RWPE1 (cell line): ENCODE measurements at regions not wholly inside any gene's neighbourhood (a gene's known extent, or its start where the extent isn't known, plus 50 kb on each side); places are given as distances from the start of the nearest gene placed in this dataset.
A peak's percentile ranks its signal among the peaks of the same experiment; 100 is the strongest.

Source experiments
- CTCF ChIA-PET: fragments of 350-600 bp; sonication (Branson Sonifier 250); formaldehyde crosslinking; extraction: SDS; loops from one replicate; lab custom pipeline; 2021; lab: Yijun Ruan, JAX
- POLR2A ChIA-PET: fragments of 400-600 bp; formaldehyde crosslinking; extraction: SDS; loops from one replicate; lab custom pipeline; 2020; ENCODE audit warnings: antibody characterized with exemption; ENCODE audit not compliant: low non-redundant PET; lab: Yijun Ruan, JAX
- DNase-seq: peaks from one replicate; pipeline ENCODE4 v3.0.0; 2012; ENCODE audit warnings: low spot score
- H3K27ac ChIP-seq: fragments of 450-650 bp; 2 replicates; pipeline ENCODE4 v1.5.1; 2017
- CTCF ChIP-seq: fragments of 450-650 bp; conservative IDR thresholded peaks from 2 replicates; pipeline ENCODE4 v1.5.1; 2017; ENCODE audit warnings: low read depth, mild to moderate bottlenecking

GRCh38 chr4:32855622-32856021 lies 2135.5 kb downstream of the PCDH7 start:
- no peak for TF ChIP-seq CTCF
- no peak overlapping the region for H3K27ac ChIP-seq
- CTCF ChIA-PET = no interaction called here
- POLR2A ChIA-PET = no interaction called here
- no peak for DNase-seq

GRCh38 chr4:32858361-32858760 lies 2138.2 kb downstream of the PCDH7 start:
- CTCF ChIA-PET = no interaction called here
- no peak for DNase-seq
- H3K27ac ChIP-seq = no peak overlapping the region
- POLR2A ChIA-PET = no interaction called here
- no peak for TF ChIP-seq CTCF

- ChIA-PET POLR2A (no interaction called here), CTCF (no interaction called here)
- H3K27ac ChIP-seq = no peak overlapping the region
- no peak for TF ChIP-seq CTCF
- peak; percentile 27 for DNase-seq
These were observed 2138.8 kb downstream of the PCDH7 start for GRCh38 chr4:32858971-32859370.

GRCh38 chr4:32864713-32865351 lies 2144.7 kb downstream of the PCDH7 start:
- CTCF ChIA-PET = no interaction called here
- DNase-seq = no peak
- POLR2A ChIA-PET = no interaction called here
- no peak for TF ChIP-seq CTCF
- no peak overlapping the region for H3K27ac ChIP-seq

- no peak for DNase-seq
- no peak overlapping the region for H3K27ac ChIP-seq
- ChIA-PET CTCF (no interaction called here), POLR2A (no interaction called here)
- no peak for TF ChIP-seq CTCF
These were observed 2156.4 kb downstream of the PCDH7 start for GRCh38 chr4:32876546-32876945.

- no peak for DNase-seq
- POLR2A ChIA-PET = no interaction called here
- CTCF ChIA-PET = no interaction called here
- H3K27ac ChIP-seq = no peak overlapping the region
- no peak for TF ChIP-seq CTCF
These were observed 2159.7 kb downstream of the PCDH7 start for GRCh38 chr4:32879913-32880312.

- CTCF ChIA-PET = no interaction called here
- POLR2A ChIA-PET = no interaction called here
- no peak overlapping the region for H3K27ac ChIP-seq
- no peak for TF ChIP-seq CTCF
- DNase-seq = no peak
These were observed 2164.0 kb downstream of the PCDH7 start for GRCh38 chr4:32884198-32884597.
